ENCODE measurements at regions not wholly inside any gene's neighbourhood (a gene's known extent, or its start where the extent isn't known, plus 50 kb on each side); places are given as distances from the start of the nearest gene placed in this dataset.

DNA sequence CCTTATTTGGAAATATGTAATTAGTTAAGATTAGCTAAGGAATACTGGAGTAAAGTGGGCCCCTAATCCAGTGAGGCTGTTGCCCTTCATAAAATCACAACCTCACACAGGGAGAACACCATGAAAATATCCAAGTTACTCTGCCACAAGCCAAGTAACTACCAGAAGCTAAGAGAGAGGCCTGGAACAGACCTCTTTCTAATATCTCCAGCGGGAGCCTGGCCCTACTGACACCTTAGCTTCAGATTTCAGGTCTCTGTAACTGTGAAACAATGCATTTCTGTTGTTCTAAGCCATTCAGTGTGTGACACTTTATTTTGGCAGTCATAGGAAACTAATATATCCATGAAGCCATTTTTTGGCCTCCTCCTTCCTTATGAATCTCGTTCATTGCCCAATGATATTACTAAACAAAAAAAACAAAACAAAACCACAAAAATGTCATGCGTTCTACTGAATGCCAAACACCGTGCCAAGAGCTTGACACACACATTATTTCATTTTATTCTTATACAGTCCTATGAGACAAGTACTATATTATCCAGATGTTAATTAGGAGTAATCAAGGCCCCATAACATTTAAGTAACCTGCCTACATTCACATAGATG lies 699.0 kb downstream of the MAT2B start:
- Histone ChIP-seq H4K20me1 (ENCODE audit: insufficient read depth) (no peaks in the 10 kb centered on the region), H3K27me3 (ENCODE audit: insufficient read depth, low read depth, low read length) (no peaks in the 10 kb centered on the region), H3K9me2 (ENCODE audit: insufficient read depth, low read length) (no peaks in the 10 kb centered on the region), H2AFZ (ENCODE audit: low read depth, low read length) (no peak overlapping the region), H3K36me3 (ENCODE audit: insufficient read depth, low read length) (no peaks in the 10 kb centered on the region), H3K27ac (ENCODE audit: low read length) (no peak overlapping the region), H3F3A (ENCODE audit: insufficient read depth, low read length, poor library complexity, severe bottlenecking) (no peaks in the 10 kb centered on the region), H3K4me3 (ENCODE audit: low read length) (no peak overlapping the region), H3K9ac (ENCODE audit: low read length) (no peak overlapping the region), H3K4me2 (ENCODE audit: low read length) (no peak overlapping the region), H3K79me2 (replicated peaks; ENCODE audit: insufficient read depth, low read length) (no peaks in the 10 kb centered on the region), H3K9me3 (ENCODE audit: low read length) (no peaks in the 10 kb centered on the region)
- TF ChIP-seq MXI1 (conservative IDR thresholded peaks at IDR 0.05; ENCODE audit: poor library complexity, severe bottlenecking) (no peak), EZH2 (IDR thresholded peaks at IDR 0.05; ENCODE audit: borderline replicate concordance, insufficient read depth, low read length, poor library complexity, severe bottlenecking) (no peak), EP300 (conservative IDR thresholded peaks at IDR 0.05; ENCODE audit: poor library complexity, severe bottlenecking) (no peak), POLR2AphosphoS5 (IDR thresholded peaks at IDR 0.05) (no peak), TAF1 (IDR thresholded peaks at IDR 0.05; ENCODE audit: low read depth) (no peak), RAD21 (conservative IDR thresholded peaks at IDR 0.05) (no peak), SMC3 (conservative IDR thresholded peaks at IDR 0.05; ENCODE audit: poor library complexity) (no peak)
- TF ChIP-seq, protein P1, sequence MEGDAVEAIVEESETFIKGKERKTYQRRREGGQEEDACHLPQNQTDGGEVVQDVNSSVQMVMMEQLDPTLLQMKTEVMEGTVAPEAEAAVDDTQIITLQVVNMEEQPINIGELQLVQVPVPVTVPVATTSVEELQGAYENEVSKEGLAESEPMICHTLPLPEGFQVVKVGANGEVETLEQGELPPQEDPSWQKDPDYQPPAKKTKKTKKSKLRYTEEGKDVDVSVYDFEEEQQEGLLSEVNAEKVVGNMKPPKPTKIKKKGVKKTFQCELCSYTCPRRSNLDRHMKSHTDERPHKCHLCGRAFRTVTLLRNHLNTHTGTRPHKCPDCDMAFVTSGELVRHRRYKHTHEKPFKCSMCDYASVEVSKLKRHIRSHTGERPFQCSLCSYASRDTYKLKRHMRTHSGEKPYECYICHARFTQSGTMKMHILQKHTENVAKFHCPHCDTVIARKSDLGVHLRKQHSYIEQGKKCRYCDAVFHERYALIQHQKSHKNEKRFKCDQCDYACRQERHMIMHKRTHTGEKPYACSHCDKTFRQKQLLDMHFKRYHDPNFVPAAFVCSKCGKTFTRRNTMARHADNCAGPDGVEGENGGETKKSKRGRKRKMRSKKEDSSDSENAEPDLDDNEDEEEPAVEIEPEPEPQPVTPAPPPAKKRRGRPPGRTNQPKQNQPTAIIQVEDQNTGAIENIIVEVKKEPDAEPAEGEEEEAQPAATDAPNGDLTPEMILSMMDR (IDR thresholded peaks at IDR 0.05; ENCODE audit: poor library complexity, severe bottlenecking) = no peak
- TF ChIP-seq, protein P2, sequence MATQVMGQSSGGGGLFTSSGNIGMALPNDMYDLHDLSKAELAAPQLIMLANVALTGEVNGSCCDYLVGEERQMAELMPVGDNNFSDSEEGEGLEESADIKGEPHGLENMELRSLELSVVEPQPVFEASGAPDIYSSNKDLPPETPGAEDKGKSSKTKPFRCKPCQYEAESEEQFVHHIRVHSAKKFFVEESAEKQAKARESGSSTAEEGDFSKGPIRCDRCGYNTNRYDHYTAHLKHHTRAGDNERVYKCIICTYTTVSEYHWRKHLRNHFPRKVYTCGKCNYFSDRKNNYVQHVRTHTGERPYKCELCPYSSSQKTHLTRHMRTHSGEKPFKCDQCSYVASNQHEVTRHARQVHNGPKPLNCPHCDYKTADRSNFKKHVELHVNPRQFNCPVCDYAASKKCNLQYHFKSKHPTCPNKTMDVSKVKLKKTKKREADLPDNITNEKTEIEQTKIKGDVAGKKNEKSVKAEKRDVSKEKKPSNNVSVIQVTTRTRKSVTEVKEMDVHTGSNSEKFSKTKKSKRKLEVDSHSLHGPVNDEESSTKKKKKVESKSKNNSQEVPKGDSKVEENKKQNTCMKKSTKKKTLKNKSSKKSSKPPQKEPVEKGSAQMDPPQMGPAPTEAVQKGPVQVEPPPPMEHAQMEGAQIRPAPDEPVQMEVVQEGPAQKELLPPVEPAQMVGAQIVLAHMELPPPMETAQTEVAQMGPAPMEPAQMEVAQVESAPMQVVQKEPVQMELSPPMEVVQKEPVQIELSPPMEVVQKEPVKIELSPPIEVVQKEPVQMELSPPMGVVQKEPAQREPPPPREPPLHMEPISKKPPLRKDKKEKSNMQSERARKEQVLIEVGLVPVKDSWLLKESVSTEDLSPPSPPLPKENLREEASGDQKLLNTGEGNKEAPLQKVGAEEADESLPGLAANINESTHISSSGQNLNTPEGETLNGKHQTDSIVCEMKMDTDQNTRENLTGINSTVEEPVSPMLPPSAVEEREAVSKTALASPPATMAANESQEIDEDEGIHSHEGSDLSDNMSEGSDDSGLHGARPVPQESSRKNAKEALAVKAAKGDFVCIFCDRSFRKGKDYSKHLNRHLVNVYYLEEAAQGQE (IDR thresholded peaks at IDR 0.05; ENCODE audit: borderline replicate concordance) = no peak

DNA sequence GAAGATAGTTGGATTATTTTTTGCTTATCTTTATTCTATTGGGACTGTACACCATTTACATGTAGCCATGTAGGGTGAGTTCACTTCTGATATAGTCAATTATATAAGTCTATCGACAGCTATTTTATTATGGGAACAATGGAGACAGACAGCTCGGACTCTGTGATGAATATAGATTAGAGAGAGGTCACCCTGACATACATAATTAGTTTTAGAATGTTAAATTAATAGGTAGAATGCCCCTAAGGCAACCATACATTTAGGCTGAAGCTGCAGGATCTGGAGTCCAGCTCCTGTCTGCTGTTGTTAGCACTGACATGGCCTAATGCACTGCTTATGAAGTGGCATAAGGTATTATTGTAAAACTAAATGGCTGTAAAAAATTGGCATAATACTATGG lies 700.8 kb downstream of the MAT2B start:
- Histone ChIP-seq H3K27me3 (ENCODE audit: insufficient read depth, low read depth, low read length) (no peaks in the 10 kb centered on the region), H3K9me3 (ENCODE audit: low read length) (no peaks in the 10 kb centered on the region), H3K9ac (ENCODE audit: low read length) (no peak overlapping the region), H4K20me1 (ENCODE audit: insufficient read depth) (no peaks in the 10 kb centered on the region), H3K9me2 (ENCODE audit: insufficient read depth, low read length) (no peaks in the 10 kb centered on the region), H3K27ac (ENCODE audit: low read length) (no peak overlapping the region), H3K4me3 (ENCODE audit: low read length) (no peak overlapping the region), H2AFZ (ENCODE audit: low read depth, low read length) (no peak overlapping the region), H3K4me2 (ENCODE audit: low read length) (no peak overlapping the region), H3K36me3 (ENCODE audit: insufficient read depth, low read length) (no peaks in the 10 kb centered on the region), H3K79me2 (replicated peaks; ENCODE audit: insufficient read depth, low read length) (no peaks in the 10 kb centered on the region), H3F3A (ENCODE audit: insufficient read depth, low read length, poor library complexity, severe bottlenecking) (no peaks in the 10 kb centered on the region)
- TF ChIP-seq TAF1 (IDR thresholded peaks at IDR 0.05; ENCODE audit: low read depth) (no peak), MXI1 (conservative IDR thresholded peaks at IDR 0.05; ENCODE audit: poor library complexity, severe bottlenecking) (no peak), SMC3 (conservative IDR thresholded peaks at IDR 0.05; ENCODE audit: poor library complexity) (no peak), RAD21 (conservative IDR thresholded peaks at IDR 0.05) (no peak), EP300 (conservative IDR thresholded peaks at IDR 0.05; ENCODE audit: poor library complexity, severe bottlenecking) (no peak), POLR2AphosphoS5 (IDR thresholded peaks at IDR 0.05) (no peak), EZH2 (IDR thresholded peaks at IDR 0.05; ENCODE audit: borderline replicate concordance, insufficient read depth, low read length, poor library complexity, severe bottlenecking) (no peak)
- TF ChIP-seq, protein P2 (IDR thresholded peaks at IDR 0.05; ENCODE audit: borderline replicate concordance) = no peak
- TF ChIP-seq, protein P1 (IDR thresholded peaks at IDR 0.05; ENCODE audit: poor library complexity, severe bottlenecking) = no peak
